DOHH2 (cell line): ENCODE measurements at regions not wholly inside any gene's neighbourhood (a gene's known extent, or its start where the extent isn't known, plus 50 kb on each side); places are given as distances from the start of the nearest gene placed in this dataset.

ENCODE experiments used
- H3F3A ChIP-seq: fragments of 200-600 bp; sonication (generic), shearing (Covaris generic); 2 replicates; pipeline ENCODE4 v1.6.0; 2016; ENCODE audit warnings: antibody characterized with exemption, mild to moderate bottlenecking; ENCODE audit not compliant: control insufficient read depth, insufficient read depth
- H3K27ac ChIP-seq: fragments of 200-600 bp; sonication (generic); 2 replicates; pipeline ENCODE4 v1.5.1; 2014; ENCODE audit warnings: low read depth, mild to moderate bottlenecking, low read length, moderate library complexity
- H3K27me3 ChIP-seq: fragments of 200-600 bp; sonication (generic); 2 replicates; pipeline ENCODE4 v1.6.1; 2014; ENCODE audit warnings: mild to moderate bottlenecking, low read length, mixed read lengths; ENCODE audit not compliant: control insufficient read depth
- H3K36me3 ChIP-seq: fragments of 200-600 bp; sonication (generic); 2 replicates; pipeline ENCODE4 v1.6.1; 2014; ENCODE audit warnings: mild to moderate bottlenecking, low read length, moderate library complexity, mixed read lengths; ENCODE audit not compliant: control insufficient read depth
- H3K4me1 ChIP-seq: fragments of 200-600 bp; sonication (generic); 2 replicates; pipeline ENCODE4 v1.6.1; 2014; ENCODE audit warnings: mild to moderate bottlenecking, low read length, mixed read lengths; ENCODE audit not compliant: control insufficient read depth
- H3K4me2 ChIP-seq: fragments of 200-600 bp; sonication (generic); 2 replicates; pipeline ENCODE4 v1.6.0; 2014; ENCODE audit warnings: mild to moderate bottlenecking, low read length, moderate library complexity
- H3K4me3 ChIP-seq: fragments of 200-600 bp; sonication (generic); 2 replicates; pipeline ENCODE4 v1.5.1; 2014; ENCODE audit warnings: mild to moderate bottlenecking, low read length, mixed read lengths
- H3K79me2 ChIP-seq: fragments of 200-600 bp; sonication (generic); 2 replicates; pipeline ENCODE4 v1.6.1; 2014; ENCODE audit warnings: mild to moderate bottlenecking, low read length, mixed read lengths; ENCODE audit not compliant: control insufficient read depth
- H3K9me2 ChIP-seq: fragments of 200-600 bp; sonication (generic); replicated peaks from 2 replicates; pipeline ENCODE4 v1.6.1; 2014; ENCODE audit warnings: mild to moderate bottlenecking, low read length, mixed read lengths; ENCODE audit not compliant: control insufficient read depth
- H3K9me3 ChIP-seq: fragments of 200-600 bp; sonication (generic); 2 replicates; pipeline ENCODE4 v1.6.1; 2014; ENCODE audit warnings: antibody characterized with exemption, low read length, mixed read lengths; ENCODE audit not compliant: control insufficient read depth, insufficient read depth
- H4K20me1 ChIP-seq: fragments of 200-600 bp; sonication (generic); 2 replicates; pipeline ENCODE4 v1.6.0; 2014; ENCODE audit warnings: low read depth, mild to moderate bottlenecking, antibody characterized with exemption, low read length, moderate library complexity; ENCODE audit not compliant: control insufficient read depth, insufficient read depth
- EZH2phosphoT487 ChIP-seq: fragments of 200-600 bp; sonication (generic); IDR thresholded peaks from 2 replicates; pipeline ENCODE4 v1.6.1; 2017; ENCODE audit warnings: borderline replicate concordance, mild to moderate bottlenecking, antibody characterized with exemption, low read length, moderate library complexity, mixed read lengths
- TF ChIP-seq, protein P1 (sequence below): fragments of 200-600 bp; sonication (generic); IDR thresholded peaks from one replicate; pipeline ENCODE4 v1.5.1; 2014; ENCODE audit warnings: antibody characterized with exemption, mild to moderate bottlenecking, low read depth, low read length; ENCODE audit not compliant: poor library complexity, severe bottlenecking

DNA sequence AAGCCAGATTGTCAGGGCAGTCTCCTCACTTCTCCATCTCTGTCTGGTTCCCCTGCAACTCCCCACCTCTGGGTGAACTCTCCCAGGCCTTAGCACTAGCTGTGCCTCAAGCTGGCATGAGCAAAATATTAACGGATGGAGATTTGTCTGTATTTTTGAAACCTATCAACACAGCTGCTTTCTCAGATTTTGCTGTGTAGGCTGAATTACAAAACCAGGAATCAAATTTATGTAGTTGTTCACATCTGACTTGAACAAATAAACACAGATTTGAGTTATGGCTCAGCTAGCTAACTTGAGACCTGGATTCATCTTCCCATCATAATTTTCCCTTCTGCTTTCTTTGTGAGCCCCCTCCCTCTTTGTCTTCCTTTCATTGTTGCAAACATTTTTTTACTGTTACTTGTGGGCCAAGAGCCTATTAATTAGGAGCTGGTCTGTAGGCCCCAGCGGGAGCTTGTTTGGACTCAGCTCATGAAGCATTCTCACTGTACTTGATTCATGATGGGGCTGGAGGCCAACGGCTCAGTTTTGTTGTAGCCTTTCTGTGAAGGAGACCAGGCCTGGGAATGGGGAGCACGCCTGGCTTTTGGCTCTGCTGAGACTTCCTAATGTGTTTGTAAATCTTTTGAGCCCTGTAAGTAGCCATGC, 164.1 kb upstream of the GATA6 start:
- H3F3A ChIP-seq = no peaks in the 10 kb centered on the region
- H3K36me3 ChIP-seq = no peaks in the 10 kb centered on the region
- H3K27me3 ChIP-seq = no peaks in the 10 kb centered on the region
- no peaks in the 10 kb centered on the region for H3K79me2 ChIP-seq
- H3K4me2 ChIP-seq = no peak overlapping the region
- H3K9me3 ChIP-seq = no peaks in the 10 kb centered on the region
- TF ChIP-seq, protein P1, sequence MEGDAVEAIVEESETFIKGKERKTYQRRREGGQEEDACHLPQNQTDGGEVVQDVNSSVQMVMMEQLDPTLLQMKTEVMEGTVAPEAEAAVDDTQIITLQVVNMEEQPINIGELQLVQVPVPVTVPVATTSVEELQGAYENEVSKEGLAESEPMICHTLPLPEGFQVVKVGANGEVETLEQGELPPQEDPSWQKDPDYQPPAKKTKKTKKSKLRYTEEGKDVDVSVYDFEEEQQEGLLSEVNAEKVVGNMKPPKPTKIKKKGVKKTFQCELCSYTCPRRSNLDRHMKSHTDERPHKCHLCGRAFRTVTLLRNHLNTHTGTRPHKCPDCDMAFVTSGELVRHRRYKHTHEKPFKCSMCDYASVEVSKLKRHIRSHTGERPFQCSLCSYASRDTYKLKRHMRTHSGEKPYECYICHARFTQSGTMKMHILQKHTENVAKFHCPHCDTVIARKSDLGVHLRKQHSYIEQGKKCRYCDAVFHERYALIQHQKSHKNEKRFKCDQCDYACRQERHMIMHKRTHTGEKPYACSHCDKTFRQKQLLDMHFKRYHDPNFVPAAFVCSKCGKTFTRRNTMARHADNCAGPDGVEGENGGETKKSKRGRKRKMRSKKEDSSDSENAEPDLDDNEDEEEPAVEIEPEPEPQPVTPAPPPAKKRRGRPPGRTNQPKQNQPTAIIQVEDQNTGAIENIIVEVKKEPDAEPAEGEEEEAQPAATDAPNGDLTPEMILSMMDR = no peak
- no peak for TF ChIP-seq EZH2phosphoT487
- H3K27ac ChIP-seq = no peak overlapping the region
- no peaks in the 10 kb centered on the region for H3K4me1 ChIP-seq
- H3K9me2 ChIP-seq = no peaks in the 10 kb centered on the region
- no peaks in the 10 kb centered on the region for H4K20me1 ChIP-seq
- H3K4me3 ChIP-seq = no peak overlapping the region

- no peak overlapping the region for H3K4me3 ChIP-seq
- no peak for TF ChIP-seq EZH2phosphoT487
- TF ChIP-seq, protein P1 = no peak
Measured at GRCh38 chr18:22006458-22006857, 162.9 kb upstream of the GATA6 start.

DNA sequence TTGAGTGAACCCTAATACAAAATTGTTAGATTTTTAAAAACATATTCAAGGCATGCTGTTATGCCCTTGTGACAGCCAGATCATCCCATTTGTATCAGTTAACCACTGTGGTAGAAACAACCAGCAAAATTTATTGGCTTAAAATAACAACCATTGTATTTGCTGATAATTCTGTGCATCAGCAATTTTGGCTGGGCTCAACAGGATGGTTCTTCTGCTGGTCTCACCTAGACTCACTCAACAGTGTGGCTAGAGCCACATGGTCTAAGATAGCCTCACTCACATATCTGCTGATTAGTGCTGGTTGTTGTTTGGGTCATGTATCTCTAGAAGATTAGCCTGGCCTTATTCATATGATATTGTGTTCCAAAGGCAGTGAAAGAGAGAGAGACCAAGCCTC, 160.1 kb upstream of the GATA6 start:
- no peaks in the 10 kb centered on the region for H3K9me3 ChIP-seq
- no peak overlapping the region for H3K27ac ChIP-seq
- H4K20me1 ChIP-seq = no peaks in the 10 kb centered on the region
- no peak overlapping the region for H3K4me3 ChIP-seq
- H3K4me1 ChIP-seq = no peaks in the 10 kb centered on the region
- no peaks in the 10 kb centered on the region for H3K36me3 ChIP-seq
- TF ChIP-seq, protein P1 = no peak
- no peak for TF ChIP-seq EZH2phosphoT487
- no peaks in the 10 kb centered on the region for H3K9me2 ChIP-seq
- H3K4me2 ChIP-seq = no peak overlapping the region
- no peaks in the 10 kb centered on the region for H3K79me2 ChIP-seq
- no peaks in the 10 kb centered on the region for H3F3A ChIP-seq
- no peaks in the 10 kb centered on the region for H3K27me3 ChIP-seq

More at GRCh38 chr18:22006458-22006857, 162.9 kb upstream of the GATA6 start:
- Histone ChIP-seq H3K9me2 (no peaks in the 10 kb centered on the region), H4K20me1 (no peaks in the 10 kb centered on the region), H3K27me3 (no peaks in the 10 kb centered on the region), H3K9me3 (no peaks in the 10 kb centered on the region), H3K4me2 (no peak overlapping the region), H3K79me2 (no peaks in the 10 kb centered on the region), H3K36me3 (no peaks in the 10 kb centered on the region), H3F3A (no peaks in the 10 kb centered on the region), H3K27ac (no peak overlapping the region), H3K4me1 (no peaks in the 10 kb centered on the region)

DNA sequence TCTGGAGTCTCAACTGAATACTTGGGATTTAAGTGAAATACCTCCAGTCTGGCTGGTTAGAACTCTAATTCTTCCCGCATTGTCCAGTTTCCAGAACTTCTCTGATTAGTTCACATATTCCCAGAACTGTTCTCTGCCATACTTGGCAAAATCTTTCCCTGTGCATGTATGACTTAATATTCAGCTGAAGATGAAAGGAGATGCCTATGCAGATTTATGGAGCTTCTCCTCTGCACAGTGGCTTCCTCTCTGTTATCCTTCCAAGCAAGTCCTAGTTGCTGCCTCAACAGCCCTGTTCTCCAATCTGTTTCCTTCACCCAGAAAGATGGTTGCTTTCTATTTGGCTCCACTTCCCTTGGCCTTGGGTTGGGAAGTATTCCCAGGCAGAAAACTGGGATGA, 155.4 kb upstream of the GATA6 start:
- no peak overlapping the region for H3K27ac ChIP-seq
- H3K4me2 ChIP-seq = no peak overlapping the region
- no peaks in the 10 kb centered on the region for H3K4me1 ChIP-seq
- no peaks in the 10 kb centered on the region for H3K36me3 ChIP-seq
- H3K9me3 ChIP-seq = no peaks in the 10 kb centered on the region
- H3K79me2 ChIP-seq = no peaks in the 10 kb centered on the region
- H4K20me1 ChIP-seq = no peaks in the 10 kb centered on the region
- TF ChIP-seq, protein P1 = no peak
- no peak for TF ChIP-seq EZH2phosphoT487
- no peaks in the 10 kb centered on the region for H3K27me3 ChIP-seq
- H3F3A ChIP-seq = no peaks in the 10 kb centered on the region
- H3K9me2 ChIP-seq = no peaks in the 10 kb centered on the region
- no peak overlapping the region for H3K4me3 ChIP-seq
